ENCODE measurements at regions not wholly inside any gene's neighbourhood (a gene's known extent, or its start where the extent isn't known, plus 50 kb on each side); places are given as distances from the start of the nearest gene placed in this dataset.
A peak's percentile ranks its signal among the peaks of the same experiment; 100 is the strongest.

DNA sequence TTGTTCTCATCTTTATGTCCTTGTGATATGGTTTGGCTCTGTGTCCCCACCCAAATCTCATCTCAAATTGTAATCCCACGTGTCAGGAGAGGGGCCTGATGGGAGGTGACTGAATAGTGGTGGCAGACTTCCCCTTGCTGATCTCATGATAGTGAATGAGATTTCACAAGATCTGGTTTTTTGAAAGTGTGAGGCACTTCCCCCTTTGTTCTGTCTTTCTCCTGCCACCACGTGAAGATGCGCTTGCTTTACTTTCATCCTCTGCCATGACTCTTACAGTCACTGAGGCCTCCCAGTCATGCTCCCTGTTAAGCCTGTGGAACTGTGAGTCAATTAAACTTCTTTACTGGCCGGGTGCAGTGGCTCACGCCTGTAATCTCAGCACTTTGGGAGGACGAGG lies 161.0 kb downstream of the HERPUD2 start:
- DNase-seq: no peak

DNA sequence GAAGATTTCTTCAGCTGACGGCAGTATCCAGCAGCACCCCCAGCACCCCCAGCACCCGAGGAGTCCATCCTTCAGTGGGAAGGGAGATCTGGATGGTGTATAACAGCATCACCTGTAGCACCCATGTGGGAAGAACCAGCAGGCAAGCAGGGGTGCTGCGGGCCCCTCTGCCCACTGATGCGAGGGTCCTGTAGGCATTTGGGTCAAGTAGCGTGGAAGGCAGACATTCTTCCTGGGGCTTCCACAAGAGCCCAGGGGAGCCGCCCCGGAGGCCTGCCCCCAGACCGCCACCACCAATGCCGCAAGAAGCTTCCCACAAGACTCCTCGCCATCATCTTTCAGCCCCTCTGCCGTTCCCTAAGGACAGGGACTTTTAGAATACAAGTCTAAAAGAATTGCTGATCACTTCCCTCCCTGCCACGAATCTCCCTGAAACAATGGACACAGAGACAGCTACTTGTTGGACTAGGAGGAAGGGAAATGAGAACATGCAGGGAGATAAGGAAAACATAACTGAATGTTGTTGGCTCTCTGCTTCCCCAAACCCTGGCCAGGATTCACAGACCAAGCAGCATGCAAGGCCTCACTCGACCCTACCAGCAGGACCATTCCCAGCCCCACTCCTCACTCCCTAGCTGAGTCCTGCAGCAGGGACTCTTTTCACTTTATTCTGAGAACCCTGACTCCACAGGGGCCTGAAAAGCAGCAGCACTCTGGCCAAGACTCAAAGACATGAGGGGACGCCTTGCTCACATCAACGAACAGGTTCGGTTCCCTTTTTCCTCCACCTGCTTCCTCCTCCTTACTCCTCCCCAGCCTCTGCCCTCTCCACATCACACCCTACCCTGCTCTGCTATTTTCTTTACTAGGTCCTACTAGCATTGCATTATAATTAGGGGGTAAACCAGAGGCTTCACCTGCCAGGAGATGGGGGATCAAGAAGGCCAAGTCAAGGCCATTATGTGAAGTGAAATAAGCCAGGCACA lies 164.5 kb downstream of the HERPUD2 start:
- DNase-seq: no peak

DNA sequence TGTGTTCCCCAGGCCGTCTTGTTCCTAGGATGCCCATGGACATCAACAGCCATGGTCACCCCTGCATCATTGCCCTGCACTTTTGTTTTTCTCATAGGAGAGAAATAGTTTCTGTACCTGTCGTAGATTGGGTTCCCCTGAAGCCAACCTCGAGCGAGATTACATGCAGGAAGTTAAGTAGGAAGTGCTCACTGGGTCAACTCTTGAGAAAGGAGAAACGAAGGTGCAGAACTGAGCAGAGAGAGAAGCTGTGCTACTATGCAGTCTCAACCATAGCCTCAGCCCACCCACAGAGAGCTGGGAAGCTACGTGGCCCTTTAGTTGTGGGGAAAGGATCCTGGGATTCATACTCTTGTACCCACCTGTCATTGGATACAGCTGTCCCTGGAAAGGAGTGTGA lies 165.2 kb downstream of the HERPUD2 start:
- DNase-seq: no peak

DNA sequence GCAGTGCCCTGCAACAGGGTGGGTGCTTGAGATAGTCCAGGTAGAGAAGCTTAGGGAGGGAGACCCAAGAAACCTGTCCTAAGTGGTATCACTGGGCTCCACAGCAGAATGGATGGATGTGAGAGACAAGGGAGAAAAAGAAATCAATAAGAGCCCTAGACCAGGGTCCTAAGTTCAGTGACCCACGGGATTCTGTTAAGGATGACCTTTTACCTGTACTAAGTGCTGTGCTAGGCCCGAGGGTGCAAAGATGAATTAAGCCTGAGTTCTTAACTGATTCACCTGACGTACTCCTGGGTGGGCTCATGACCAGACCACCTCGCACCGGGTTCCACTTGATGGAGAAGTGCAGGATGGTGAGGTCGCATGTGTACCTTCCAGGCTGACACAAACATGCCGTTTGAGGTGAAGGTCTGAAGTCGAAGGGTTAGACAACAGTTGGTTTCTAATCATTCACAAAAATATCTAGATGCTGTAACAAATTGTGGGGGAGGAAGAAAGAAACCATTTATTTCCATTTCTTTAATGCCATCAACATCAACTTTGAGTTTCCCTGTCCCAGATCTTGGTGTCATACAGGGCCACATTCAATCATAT lies 166.5 kb downstream of the HERPUD2 start:
- no peak for DNase-seq

DNA sequence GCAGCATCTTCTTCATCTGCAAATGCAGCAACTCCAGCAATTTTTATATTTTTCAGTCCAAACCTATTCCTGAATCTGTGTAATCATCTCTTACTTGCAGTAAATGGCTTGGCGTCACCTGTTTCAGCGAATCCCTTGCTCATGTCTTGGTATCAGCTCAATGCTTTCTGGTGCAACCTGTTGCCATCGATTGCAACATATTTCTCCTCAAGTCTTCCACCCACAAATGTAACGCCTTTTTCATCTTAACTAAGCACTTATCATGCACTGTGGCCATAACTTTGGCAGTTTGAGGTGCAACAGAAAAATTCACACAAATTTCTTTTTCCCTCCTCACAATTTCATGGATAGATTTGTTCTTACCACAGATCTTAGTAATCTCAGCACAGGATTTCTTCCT lies 168.3 kb downstream of the HERPUD2 start:
- no peak for DNase-seq

DNA sequence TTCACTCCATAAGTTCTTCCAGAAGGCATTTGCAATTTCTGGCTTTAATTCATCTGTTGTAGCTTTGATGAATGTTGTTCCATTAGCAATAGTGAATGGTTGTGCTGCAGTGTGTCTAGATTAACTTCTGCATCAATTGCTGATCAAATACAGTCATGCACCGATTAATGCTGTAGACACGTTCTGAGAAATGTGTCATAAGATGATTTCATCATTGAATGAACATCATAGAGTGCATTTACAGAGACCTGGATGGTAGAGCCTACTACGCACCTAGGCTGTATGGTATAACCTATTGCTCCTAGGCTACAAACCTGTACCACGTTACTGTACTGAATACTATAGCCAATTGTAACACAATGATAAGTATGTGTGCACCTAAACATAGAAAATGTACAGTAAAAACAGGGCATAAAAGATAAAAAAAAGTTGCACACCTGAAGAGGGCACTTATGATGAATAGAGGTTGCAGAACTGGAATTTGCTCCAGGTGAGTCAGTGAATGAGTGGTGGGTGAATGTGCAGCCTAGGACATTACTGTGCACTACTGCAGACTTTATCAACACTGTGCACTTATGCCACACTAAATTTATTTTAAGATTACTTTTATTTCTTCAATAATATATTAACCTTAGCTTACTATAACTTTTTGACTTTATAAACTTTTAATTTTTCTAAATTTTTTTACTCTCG lies 170.7 kb downstream of the HERPUD2 start:
- DNase-seq: no peak

DNA sequence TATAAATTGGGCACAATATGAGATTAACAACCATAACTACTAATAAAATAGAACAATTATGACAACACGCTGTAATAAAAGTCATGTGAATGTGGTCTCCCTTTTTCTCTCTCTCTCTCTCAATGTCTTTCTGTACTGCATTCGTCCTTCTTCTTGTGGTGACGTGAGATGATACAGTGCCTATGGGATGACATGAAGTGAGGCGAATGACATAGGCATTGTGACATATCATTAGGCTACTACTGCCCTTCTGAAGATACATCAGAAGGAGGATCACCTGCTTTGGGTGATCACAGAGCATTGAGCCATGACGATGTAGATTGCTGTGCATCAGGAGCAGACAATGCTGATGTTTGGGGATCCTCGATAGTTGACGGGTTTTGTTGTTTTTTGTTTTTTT lies 171.6 kb downstream of the HERPUD2 start:
- DNase-seq: no peak

DNA sequence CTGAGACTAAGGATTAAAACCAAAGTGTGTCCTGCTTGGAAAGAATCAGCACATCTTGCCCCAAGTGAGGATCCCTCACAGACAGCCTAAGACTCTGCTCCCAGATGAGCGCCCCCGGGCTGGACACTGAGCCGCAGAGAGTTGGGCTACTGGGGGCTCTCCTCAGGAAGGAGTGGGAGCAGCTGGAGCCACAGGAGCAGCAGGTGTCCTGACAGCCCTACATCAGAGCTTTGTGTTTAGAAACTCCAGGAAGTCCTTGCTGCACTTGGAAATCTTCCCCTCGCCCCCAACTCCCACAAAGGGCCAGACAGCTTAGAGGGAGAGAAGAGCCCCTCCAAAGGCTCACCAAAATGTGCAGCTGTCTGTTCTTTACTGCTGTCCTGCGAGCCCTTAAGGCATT lies 172.2 kb downstream of the HERPUD2 start:
- no peak for DNase-seq

DNA sequence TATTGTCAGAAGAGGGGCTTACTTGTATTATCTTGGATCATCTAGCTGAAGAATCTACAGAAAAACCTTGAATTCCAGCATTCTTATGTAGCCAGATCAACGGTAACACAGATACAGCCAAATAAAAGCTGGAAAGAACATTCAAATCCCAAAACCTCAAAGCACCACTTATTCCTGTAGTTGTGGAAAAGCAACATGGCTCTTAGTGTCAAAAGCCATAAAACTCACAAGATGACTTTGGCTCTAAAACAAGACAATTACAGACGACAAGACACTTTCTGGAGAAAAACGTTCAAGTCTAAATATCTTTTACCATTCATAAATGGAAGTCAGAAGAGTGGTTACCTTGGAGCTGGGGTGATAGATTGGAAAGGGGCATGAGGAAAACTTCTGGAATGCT lies 173.0 kb downstream of the HERPUD2 start:
- no peak for DNase-seq

DNA sequence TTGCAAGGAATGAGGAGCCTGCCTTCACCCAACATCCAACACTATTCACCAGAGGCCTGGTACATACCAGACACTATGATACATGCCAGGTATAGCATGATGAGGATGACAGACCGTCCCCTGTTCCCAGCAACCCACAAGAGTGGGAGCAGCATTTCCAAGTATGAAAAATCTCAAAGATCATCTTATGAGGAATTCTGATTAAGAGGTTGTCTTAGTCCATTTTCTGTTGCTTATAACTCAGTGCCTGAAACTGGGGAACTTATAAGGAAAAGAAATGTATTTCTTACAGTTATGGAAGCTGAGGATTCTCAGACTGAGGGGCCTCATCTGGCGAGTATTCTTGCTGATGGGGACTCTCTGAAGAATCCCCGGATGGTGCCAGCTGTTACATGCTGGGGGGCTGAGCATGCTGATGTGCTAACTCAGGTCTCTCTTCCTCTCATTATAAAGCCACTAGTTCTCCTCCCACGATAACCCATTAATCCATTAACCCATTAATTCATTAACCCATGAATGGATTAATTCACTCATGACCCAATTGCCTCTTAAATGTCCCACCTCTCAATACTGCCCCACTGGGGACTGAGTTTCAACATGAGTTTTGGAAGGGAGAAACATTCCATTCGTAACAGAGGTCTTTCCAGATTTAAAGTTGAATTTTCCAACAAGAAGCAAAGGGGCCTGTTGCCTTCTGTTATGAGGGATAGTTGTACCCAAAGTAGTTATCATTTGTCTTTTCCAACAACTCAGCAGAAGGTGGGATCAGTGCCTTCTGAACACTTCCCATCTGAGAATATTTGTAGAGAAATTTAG lies 173.9 kb downstream of the HERPUD2 start:
- DNase-seq: no peak

DNA sequence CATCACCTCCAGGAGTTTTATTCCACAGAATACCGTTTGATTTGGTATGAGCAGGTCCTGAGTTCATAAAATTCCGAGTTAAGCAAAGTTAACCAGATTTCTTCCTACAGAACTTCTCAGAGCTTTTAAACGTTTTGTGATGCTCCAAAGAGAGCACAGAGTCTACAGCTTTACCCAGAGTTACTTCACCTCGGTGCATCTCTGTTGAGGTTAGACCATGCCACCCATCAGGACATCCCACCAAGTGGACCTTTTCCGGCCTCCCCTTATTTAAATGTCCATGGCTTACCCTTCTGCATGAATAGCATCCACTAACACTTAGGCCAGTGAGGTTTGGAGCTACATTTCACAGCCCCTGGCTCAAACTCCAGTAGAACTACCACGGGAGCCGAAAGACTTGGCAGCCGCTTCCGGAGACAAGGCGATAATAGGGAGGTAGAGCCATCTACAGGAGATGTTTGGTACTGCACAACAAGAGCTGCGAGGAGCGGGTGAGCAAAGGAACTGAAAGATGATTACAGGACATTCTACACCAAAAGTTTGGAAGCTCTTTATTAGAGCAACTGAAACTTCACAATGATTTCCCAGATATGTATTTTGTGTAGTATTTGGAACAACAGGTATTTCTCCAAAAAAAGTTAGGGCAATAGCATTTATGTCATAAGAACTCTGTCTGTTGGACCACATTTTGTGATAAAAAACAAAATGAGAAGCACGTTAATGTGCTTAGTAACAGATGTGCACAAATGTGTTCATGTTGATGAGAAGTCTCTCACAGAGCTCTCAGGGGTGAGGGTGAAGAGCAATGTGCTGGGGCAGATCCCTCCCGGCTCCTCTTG lies 174.7 kb downstream of the HERPUD2 start:
- peak; percentile 35 for DNase-seq

DNA sequence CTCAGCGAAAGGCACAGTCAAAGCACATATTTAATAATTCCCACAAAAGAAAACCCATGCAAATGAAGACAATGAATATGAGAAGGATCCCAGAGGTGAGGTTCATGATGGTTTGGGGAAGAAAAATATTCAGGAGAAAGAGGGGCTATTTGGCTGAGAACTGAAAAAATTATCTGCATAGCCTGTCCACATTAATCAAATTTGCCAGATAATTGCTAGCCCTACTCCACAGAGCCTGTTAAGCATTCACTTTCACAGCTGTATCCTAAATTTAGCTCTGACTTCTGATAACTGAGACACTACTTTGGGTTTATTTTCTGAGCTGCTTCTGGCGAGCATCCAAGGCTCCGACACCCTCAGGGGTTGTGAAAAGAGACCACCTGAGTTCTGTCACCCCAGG lies 176.2 kb downstream of the HERPUD2 start:
- no peak for DNase-seq

DNA sequence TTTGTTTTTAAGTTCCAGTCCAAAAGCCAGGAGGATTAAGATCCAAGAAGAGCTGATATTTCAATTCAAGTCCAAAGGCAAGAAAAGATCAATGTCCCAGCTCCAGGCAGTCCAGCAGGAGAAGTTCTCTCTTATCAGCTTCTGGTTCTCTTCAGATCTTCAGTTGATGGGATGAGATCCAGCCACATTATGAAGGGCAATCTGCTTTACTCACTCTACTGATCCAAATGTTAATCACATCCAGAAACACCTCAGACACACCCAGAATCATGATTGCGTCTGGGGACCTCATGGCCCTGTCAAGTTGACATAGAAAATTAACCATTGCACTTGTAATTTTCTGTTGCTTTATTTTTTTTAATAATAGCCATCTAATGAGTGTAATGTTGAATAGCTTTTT lies 178.4 kb downstream of the HERPUD2 start:
- DNase-seq: no peak

DNA sequence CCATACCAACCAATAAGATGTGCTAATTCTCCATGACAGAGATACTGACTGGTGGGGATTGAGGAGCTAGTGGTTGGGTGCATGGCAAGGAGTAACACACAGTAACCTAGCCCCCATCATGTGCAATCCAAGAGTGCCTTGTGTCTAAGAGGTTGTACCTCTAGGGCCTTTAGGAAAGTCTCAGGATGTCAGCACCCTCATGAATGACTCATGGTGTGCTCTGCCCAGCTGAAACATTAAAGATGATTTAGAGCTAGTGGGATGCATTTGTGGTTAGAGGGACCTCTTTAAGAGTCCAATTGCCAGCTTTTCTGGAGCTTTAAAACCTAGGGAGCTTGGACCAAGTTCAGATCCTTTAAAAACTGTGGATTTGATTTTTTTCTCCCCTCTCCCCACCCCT lies 181.1 kb downstream of the HERPUD2 start:
- DNase-seq: no peak

DNA sequence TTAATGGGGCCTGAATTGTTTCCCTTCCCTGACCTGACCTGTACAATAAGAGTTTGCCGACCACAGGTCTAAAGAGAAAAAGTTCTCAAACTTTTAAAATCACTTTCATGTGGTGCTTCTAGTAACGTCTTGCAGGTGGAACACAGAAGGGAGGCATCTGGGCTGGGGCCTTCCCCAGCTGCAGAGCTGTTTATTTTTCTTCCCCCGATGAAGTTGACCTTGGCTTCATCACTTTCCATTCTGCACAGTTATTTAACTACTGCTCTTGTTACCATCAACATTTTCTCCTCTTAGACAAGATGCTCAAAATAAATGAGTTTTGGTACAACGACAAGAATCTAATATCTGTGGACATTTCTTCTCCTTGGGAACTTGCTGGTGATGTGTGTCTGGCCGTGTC lies 181.7 kb downstream of the HERPUD2 start:
- no peak for DNase-seq

DNA sequence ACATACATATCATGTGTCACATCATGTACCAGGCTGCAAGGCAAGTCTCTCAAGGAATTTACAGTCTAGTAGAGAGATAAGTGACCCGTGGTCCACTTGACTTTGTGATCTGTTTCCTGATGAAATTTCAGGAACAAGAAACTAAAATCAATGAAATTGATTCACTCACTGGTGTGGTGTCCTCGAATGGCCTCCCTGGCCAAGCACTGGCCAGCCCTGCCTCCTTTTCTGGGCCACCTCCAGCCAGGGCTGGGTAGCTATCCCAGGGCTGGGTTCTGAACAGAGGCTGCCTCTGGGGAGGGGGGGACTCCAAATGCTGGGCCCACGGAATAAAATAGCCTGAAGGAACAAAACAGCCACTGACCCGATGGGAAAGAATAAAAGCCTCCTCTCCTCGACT lies 182.2 kb downstream of the HERPUD2 start:
- no peak for DNase-seq

DNA sequence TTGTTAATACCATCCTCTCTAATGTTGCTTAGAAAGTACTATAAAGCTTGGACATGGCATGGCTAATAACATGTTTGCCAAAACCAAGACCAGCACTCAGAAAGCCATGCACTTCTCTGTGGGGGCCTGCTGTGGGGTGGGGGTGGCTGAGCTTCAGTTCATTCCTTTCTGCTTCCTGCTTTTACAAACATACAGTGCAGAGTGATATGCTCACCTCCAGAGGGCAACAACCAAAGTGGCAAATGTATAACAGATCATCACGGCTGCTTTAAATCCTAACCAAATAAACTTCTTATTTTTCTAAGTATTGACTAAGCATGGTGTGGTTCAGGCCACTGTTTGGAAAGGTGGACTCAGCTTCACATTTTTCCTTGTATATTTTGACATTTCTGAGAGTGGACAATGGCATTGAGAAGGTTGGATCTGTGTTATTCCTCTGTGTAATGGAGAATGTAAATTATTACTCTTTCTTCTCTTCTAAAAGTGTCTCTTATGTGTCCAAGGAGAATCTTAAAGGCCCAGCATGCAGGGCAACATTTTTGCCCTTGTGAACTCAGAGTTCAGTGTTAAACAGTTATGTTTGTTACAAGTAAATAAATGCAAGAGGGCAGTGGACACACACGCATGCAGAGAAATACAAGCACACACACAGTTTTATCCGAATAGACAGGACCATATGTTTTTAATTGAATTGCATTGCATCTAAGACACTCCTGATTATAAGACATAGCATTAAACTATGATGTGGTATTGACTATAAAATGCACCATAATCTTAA lies 186.1 kb downstream of the HERPUD2 start:
- DNase-seq: no peak

DNA sequence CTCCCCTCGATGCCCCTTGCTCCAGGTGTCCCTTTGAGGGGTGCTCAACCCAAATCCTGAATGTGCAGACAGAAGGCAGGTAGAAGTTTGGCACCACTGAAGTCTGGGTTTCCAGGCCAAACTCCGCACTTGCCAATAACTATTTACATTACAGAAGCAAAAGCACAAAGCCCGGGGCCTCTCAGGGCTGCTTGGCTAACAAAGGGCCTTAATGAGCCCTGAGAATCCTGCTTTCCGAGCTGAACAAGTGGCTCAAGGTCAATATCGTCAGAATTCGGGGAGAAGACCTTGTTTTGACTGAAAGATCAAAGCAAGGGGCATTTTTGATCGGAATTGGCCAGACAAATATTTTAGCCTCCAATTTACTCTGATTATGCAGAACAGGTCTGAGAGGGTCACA lies 189.9 kb downstream of the HERPUD2 start:
- DNase-seq: no peak

DNA sequence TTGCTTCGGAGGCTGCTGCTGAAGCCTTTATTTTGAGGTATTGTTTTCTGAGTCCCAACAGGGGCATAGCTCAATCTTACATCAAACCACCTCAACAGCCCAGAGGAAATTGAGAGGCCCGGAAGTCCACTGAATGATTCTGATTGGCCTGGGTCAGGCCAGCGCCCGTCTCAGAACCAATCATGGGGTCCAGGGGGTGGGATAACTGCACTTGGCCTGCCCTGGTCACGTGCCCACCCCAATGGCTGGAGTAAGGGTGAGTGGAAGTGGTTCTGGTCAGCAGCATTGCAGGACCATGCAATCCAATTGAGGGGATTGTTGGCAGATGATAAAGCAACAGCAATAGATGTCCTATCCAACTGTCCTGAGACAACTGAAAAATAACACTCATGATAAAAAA lies 190.6 kb downstream of the HERPUD2 start:
- DNase-seq: no peak

DNA sequence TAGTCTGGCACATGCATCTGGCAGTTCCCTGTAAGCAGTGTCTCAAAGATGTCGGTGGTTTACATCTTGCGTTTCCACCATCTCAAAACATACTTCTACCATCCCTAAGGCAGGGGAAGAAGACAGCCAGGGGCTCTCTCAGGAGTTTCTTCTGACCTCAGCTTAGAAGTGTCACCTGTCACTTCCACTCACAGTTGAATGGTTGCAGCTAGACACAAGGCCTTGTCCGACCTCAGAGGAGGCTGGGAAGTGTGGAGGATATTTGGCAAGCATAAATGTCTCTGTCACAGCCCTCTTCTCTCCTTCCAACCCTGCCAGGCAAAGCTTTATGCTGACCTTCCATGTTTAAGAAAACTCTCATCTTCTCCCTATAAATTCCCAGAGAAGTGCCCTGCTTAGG lies 193.3 kb downstream of the HERPUD2 start:
- DNase-seq: no peak

DNA sequence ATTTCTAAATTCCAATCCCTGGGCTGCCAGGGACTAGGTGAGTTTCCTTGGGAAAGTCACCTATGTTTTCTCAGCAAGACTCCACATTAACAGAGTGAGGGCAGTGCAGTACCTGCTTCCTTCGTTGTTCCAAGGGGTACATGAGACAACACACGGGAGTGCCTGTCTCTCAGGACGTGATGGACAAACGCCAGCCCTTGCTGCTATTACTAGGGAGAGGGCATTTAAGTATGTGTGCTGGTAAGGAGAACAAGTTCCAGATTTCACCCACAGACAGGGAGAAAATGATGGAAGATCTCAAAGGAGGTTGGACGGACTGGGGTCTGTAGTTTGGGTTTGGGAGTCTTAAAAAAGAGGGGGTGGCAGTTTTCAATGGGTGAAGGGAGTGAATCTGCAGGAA lies 195.7 kb downstream of the HERPUD2 start:
- DNase-seq: no peak

Measured in CD4-positive, alpha-beta T cell treated with Interleukin-6 for 4 hours (primary cell).